Adrenal gland (tissue), 9 donors: ENCODE measurements at regions not wholly inside any gene's neighbourhood (a gene's known extent, or its start where the extent isn't known, plus 50 kb on each side); places are given as distances from the start of the nearest gene placed in this dataset.

Source experiments
- DNase-seq, 7 donors: peaks; one replicate each; pipeline ENCODE4 v3.0.0-alpha.2; 2019 to 2020
- H3K27ac ChIP-seq, 5 donors: fragments of 200-600 bp; sonication (generic) in 4 of 5; 1 replicate in 3 of 5; 2 replicates in 2 of 5; pipeline versions ENCODE4 v1.5.1 to v1.8.0; 2016 to 2020; ENCODE audit warnings: mild to moderate bottlenecking in 1 of 5
- H3K27me3 ChIP-seq: fragments of 200-600 bp; 2 replicates; pipeline ENCODE4 v1.8.0; 2021
- H3K36me3 ChIP-seq, 2 donors: fragments of 200-600 bp; replicated peaks in 1 of 2; 1 replicate in 1 of 2; 2 replicates in 1 of 2; pipeline versions ENCODE4 v1.5.1 to v1.8.0; 2018 to 2022
- H3K4me1 ChIP-seq, 2 donors: fragments of 200-600 bp; replicated peaks in 1 of 2; 1 replicate in 1 of 2; 2 replicates in 1 of 2; pipeline versions ENCODE4 v1.5.1 to v1.8.0; 2018 to 2021
- H3K4me3 ChIP-seq, 4 donors: fragments of 200-600 bp; sonication (generic) in 3 of 4; one replicate each; pipeline ENCODE4 v1.5.1; 2016 to 2018
- H3K9me3 ChIP-seq, 3 donors: fragments of 200-600 bp; sonication (generic) in 1 of 3; replicated peaks in 1 of 3; 1 replicate in 2 of 3; 2 replicates in 1 of 3; pipeline versions ENCODE4 v1.5.1 to v1.8.0; 2016 to 2021
- POLR2A ChIP-seq, 2 donors: fragments of 450-650 bp; IDR thresholded peaks; one replicate each; pipeline ENCODE4 v1.6.1; 2017; ENCODE audit warnings: antibody characterized with exemption in 2 of 2, mild to moderate bottlenecking in 2 of 2, moderate library complexity in 1 of 2
- WGBS, 4 donors: extraction: QIAGEN DNeasy Blood & Tissue Kit in 2 of 4; methylation state at CpG; one replicate each; pipeline versions ENCODE4 v1.1.5 to v1.1.7; 2013 to 2017; 5-methylcytosine and 5-hydroxymethylcytosine counted together
- intact Hi-C, 2 donors: fragments of 100-400 bp; cut with DNase I; formaldehyde crosslinking; loops; one replicate each; pipeline versions ENCODE4 v1.14.1 to v1.15.0; 2022 to 2023
- TF ChIP-seq, protein P1 (sequence below), 6 experiments: fragments of 450-650 bp in 4 of 6; fragments of 200-600 bp in 2 of 6; sonication (generic) in 1 of 6; IDR thresholded peaks; 1 replicate in 5 of 6; 2 replicates in 1 of 6; pipeline versions ENCODE4 v1.5.1 to v1.8.0; 2016 to 2021; ENCODE audit warnings: antibody characterized with exemption in 6 of 6, mild to moderate bottlenecking in 2 of 6, moderate library complexity in 1 of 6
- donor health status: healthy with polysubstance abuse.
- donor health status: Bipolar disorder and iron deficiency.
- donor health status: DM: yes; HTN: yes; CAD: no.
- donor health status: DM: no; HTN: no; CAD: no.
- donor health status: DM: no; HTN: no; CAD: no.

GRCh38 chr3:152719264-152719663 is 115.7 kb upstream of the P2RY1 start:
- DNase-seq: no peak
- H3K4me1 ChIP-seq: no peaks in the 10 kb centered on the region
- H3K36me3 ChIP-seq: no peaks in the 10 kb centered on the region
- no peak for TF ChIP-seq POLR2A (IDR thresholded peaks at IDR 0.05)
- TF ChIP-seq, protein P1, sequence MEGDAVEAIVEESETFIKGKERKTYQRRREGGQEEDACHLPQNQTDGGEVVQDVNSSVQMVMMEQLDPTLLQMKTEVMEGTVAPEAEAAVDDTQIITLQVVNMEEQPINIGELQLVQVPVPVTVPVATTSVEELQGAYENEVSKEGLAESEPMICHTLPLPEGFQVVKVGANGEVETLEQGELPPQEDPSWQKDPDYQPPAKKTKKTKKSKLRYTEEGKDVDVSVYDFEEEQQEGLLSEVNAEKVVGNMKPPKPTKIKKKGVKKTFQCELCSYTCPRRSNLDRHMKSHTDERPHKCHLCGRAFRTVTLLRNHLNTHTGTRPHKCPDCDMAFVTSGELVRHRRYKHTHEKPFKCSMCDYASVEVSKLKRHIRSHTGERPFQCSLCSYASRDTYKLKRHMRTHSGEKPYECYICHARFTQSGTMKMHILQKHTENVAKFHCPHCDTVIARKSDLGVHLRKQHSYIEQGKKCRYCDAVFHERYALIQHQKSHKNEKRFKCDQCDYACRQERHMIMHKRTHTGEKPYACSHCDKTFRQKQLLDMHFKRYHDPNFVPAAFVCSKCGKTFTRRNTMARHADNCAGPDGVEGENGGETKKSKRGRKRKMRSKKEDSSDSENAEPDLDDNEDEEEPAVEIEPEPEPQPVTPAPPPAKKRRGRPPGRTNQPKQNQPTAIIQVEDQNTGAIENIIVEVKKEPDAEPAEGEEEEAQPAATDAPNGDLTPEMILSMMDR (IDR thresholded peaks at IDR 0.05): no peak
- intact Hi-C loops: no loop called here
- H3K27me3 ChIP-seq: no peaks in the 10 kb centered on the region
- no peak overlapping the region for H3K4me3 ChIP-seq
- no peak overlapping the region for H3K27ac ChIP-seq
- H3K9me3 ChIP-seq: peaks cover 0 to 6% (median 0%) of the 10 kb centered on the region in 3 donors
- 50 to 54% (median 52%) methylated on average over 2 of the region's 2 CpGs for WGBS, 4 donors

DNA sequence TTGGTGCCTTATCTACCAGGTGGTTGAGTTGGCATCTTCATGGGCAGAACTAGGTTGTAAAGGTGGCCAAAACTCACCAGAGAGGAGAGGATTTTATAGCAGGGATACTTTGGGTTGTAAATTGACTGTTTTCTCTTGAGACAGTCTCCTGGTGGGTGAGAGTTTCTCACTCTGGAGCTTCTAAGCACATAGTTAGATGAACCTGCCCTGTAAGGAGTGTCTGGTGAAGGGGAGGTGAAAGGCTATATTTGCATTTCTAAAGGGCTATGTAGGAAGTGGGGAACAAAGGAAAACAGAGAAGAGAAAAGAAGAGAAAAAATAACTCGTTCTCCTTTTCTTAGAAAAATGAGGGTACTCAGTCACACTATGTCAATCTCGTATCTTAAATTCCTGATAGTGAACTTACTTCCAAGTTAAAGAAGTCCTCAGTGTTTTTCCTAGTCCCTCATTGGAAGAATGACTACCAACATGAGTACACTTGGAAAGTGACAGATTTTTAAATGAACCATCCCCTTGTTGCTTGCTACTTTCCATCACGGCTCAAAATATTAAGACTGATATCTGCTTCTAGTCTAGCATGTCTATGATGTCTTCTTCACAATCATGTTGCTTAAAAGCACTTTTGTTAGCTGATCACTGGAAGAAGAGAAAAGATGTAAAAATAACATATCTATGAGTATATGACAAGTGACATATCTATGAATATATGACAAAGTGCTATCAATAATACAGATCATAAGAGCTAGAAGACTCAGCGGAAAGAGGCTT is 113.8 kb upstream of the P2RY1 start:
- 63 to 76% (median 67%) methylated on average over 4 of the region's 4 CpGs for WGBS, 4 donors
- no peak overlapping the region for H3K4me3 ChIP-seq
- peaks cover 0 to 6% (median 0%) of the 10 kb centered on the region in 3 donors for H3K9me3 ChIP-seq
- H3K36me3 ChIP-seq: no peaks in the 10 kb centered on the region
- no peaks in the 10 kb centered on the region for H3K4me1 ChIP-seq
- TF ChIP-seq, protein P1 (IDR thresholded peaks at IDR 0.05): no peak
- TF ChIP-seq POLR2A (IDR thresholded peaks at IDR 0.05): no peak
- H3K27ac ChIP-seq: no peak overlapping the region
- H3K27me3 ChIP-seq: no peaks in the 10 kb centered on the region
- no peak for DNase-seq
- intact Hi-C loops: no loop called here

DNA sequence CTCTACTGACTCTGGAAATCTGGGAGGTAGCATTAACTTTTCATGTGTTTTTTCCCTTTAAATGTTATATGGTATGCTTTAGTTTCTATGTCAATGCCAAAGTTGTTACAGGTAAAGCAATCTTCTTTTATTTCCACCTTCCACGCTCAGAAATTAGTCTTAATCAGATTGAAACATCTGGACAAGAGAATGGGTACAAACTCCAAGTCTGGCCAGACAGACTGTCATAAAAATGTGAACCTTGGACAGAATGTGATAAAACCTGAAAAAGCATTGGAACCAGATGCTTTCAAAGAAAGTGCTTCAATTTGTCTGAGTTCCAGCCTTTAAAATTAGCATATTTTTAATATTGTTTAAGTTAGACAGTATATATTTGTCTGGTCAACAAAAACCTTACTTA is 110.7 kb upstream of the P2RY1 start:
- no peak for DNase-seq
- Histone ChIP-seq H3K4me3 (no peak overlapping the region), H3K27me3 (no peaks in the 10 kb centered on the region), H3K36me3 (no peaks in the 10 kb centered on the region), H3K9me3 (no peaks in the 10 kb centered on the region), H3K4me1 (no peaks in the 10 kb centered on the region), H3K27ac (no peak overlapping the region)
- WGBS, 4 donors: 58 to 74% (median 65%) methylated on average over 1 of the region's 1 CpG
- intact Hi-C loops: no loop called here
- no peak for TF ChIP-seq POLR2A (IDR thresholded peaks at IDR 0.05)
- TF ChIP-seq, protein P1 (IDR thresholded peaks at IDR 0.05): no peak

GRCh38 chr3:152728231-152728980 is 106.5 kb upstream of the P2RY1 start:
- intact Hi-C loops: no loop called here
- TF ChIP-seq, protein P1 (IDR thresholded peaks at IDR 0.05): no peak
- TF ChIP-seq POLR2A (IDR thresholded peaks at IDR 0.05): no peak
- Histone ChIP-seq H3K36me3 (no peaks in the 10 kb centered on the region), H3K27ac (no peak overlapping the region), H3K27me3 (no peaks in the 10 kb centered on the region), H3K4me3 (no peak overlapping the region), H3K4me1 (no peaks in the 10 kb centered on the region), H3K9me3 (no peaks in the 10 kb centered on the region)
- 52 to 66% (median 59%) methylated on average over 2 of the region's 2 CpGs for WGBS, 4 donors
- DNase-seq: no peak
